Nucleus accumbens (tissue), 56 donors: ENCODE measurements at regions not wholly inside any gene's neighbourhood (a gene's known extent, or its start where the extent isn't known, plus 50 kb on each side); places are given as distances from the start of the nearest gene placed in this dataset.
"Not testable (repeated sequence)": the region's sequence is repeated elsewhere in the genome, so short reads cannot be mapped to it uniquely, and the experiment has no call there.

ENCODE experiments used
- DNase-seq, 56 donors: peaks; one replicate each; lab custom pipeline; 2025; lab: John Stamatoyannopoulos, UW

DNA sequence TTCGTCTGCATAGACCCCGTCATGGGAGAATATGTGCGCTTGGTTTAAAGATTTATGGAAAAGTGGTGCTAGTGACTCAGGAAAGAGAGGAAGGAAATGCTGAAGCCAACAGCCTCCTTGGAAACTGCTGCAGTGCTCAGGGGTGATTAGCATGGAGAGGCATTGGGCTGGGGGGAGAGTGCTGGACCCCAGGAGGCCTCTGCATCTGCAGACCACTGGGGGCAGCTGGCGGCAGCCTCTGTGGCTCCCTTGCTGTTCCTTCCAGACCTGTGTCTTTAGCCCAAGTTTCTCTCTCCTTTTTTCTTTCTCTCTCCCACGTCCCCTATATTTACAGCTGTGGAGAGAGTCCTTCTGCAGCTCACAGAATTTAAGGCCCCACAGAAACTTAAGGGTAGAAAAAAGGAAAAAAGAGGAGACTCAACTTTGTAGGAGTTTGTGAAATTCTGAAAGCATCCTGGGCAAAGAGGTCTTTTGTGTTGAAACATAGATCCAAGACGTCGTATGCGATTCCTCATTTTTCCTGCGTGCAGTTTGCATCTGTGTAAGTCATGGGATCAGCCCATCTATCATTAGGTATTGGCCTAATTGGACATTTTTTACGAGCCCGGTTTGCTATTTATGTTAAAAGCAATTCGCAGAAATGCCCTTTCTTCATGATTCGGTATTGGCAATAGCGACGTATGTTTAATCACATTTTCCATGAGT, 116.2 kb upstream of the ZNF536 start:
- DNase-seq: no peak

DNA sequence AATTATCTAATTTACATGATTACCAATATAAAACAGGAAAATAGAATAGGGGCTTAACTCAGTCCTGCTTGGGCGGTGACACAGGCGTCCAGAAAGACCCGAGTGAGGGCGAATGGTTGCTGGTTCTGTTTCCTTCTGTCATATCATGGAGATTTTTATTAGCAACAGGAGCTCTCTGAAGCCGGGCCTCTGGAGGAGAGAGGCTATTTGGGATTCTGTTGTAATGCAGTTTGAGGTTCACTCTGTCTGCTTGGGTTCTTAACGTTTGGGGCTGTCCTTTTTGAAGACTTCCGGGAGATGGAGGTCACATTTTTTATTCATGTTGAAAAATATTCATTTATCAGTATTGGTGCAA, 115.7 kb upstream of the ZNF536 start:
- DNase-seq: no peak

DNA sequence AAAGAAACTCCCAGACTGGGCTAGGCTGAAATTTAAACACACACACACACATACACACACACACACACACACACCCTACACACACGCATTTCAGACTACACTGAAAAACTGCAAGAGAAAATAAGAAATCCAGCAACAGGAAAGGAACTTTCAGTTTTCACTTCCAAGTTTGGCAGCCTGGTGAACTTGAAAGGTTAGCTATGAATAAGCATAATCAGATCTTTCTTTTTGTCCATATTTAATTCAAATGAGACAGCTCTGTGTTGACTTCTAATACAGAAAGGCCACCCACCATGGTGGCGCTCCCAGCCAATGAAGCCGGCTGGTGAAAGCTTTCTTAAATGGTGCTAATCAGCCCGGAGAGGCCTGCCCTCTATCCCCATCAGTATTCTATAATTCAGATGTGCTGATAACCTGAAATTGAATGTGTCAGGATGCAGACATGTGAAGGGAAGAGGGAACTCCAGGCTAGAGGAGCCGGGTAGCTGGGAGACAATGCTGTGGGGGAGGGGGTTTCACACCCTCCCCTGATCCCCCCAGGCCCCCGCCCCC, 108.3 kb upstream of the ZNF536 start:
- no peak for DNase-seq

DNA sequence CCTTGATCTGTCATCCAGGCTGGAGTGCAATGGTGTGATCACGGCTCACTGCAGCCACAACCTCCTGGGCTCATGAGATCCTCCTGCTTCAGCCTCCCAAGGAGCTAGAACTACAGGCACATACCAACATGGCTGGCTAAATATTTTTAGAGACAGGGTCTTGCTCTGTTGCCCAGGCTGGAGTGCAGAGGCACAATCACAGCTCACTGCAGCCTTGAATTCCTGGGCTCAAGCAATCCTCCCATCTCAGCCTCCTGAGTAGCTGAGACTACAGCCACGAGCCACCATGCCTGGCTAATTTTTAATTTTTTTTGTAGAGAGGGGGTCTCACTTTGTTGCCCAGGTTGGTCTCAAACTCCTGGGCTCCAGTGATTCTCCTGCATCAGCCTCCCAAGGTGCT, 106.3 kb upstream of the ZNF536 start:
- not testable (repeated sequence) for DNase-seq

DNA sequence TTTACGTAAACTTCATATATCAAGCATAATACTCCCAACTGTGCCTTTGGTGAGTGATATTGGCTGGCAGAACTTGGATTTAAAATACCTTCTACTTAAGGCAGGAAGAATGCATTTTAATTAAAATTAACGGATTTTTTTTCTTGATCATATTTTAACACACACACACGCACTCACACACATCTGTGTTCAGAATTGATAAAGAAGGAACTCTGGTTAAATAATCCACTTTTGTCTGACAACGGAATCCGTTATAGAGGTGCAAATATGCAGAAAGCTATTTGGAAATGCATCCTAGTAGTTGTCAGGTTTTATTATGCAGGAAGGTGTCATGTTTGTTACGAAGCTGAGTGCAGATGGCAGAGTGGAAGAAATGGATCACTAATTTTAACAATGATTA, 105.5 kb upstream of the ZNF536 start:
- no peak for DNase-seq

DNA sequence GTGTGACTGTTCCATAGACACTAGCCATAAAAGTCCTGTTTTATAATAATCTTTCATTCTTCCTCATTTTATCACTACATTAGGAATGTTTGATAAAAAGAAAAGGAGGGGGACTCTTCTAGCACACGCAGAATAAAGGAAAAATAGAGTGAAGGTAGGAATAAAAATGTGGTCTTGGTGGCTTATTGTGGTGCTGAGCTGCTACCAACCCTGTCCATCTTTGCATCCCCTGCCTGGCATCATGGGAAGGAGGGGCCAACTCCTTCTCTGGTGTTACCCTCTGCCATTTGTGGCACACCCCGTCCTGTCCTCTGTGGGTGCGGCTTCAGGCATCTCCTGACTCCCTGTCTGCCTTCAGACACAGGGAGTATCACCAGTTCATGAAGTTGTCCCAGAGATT, 104.9 kb upstream of the ZNF536 start:
- no peak for DNase-seq

DNA sequence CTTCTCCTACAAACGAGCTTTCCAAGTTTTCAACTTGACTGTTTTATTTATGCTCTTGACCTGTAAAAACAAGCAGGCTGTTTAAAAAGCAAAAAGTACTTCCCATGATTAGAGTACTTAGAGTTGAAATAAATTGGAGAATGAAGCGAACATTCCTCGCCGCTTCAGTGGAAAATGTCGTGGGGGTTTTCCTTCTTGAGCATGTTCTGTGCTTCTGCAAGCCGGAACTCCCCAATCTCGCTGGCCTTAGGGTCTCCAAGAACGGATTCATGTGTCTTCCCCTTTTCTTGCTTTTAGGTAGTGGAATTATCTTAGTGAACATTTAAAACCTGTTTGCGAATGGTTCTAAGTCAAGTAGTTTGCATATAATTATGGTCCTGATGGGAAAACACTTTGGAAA, 103.6 kb upstream of the ZNF536 start:
- DNase-seq: no peak

DNA sequence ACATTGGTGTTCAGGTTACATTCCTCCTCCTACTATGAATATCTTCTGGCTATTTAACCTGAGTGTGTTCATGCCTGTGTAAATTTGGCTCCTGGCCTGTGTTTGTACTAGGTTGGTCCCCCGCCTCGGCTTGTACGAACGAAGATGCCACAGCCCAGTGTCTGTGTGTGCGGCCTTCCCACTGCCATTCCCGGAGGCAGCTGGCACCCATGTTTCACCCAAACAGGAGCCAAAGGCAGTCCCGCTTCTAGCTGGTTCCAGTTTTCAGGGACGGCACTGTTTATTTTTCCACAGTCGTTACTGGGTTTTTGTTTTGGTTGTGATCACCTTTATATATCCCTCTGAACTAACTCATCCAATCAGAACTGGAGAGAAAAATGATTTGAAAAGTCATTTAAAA, 102.5 kb upstream of the ZNF536 start:
- DNase-seq: no peak

DNA sequence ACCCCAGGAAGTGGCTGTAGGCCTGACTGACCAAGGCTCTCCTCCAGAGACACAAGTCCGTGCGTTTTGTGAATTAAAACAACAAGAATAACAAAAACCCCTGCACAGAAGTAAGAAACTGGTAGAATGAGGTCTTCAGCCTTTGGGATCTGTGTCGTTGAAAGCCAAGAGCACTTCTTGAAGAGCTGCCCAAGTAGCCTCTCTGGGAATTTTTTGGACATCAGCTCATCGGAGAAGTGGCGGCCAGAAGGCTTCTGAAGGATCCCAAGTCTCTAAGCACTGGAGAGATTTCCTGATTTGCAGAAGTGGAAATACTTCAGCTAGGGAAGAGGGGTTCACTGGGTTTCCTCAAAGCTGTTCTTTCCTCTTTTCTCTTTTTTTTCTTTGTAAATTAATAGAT, 100.4 kb upstream of the ZNF536 start:
- no peak for DNase-seq

DNA sequence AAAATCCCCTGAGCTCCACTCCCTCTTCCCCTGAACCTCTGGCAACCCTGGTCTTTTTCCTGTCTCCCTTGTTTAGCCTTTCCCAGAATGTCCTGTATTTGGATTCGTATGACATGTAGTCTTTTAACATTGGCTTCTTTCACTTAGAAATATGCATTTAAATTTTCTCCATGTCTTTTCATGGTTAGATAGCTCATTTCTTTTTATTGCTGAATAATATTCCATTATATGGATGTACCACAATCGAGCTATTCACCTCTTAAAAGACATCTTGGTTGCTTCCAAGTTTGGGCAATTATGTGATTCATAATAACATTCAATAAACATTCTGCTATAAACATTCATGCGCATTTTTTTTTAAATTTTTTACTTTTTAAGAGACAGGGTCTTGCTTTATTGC, 99.6 kb upstream of the ZNF536 start:
- no peak for DNase-seq

DNA sequence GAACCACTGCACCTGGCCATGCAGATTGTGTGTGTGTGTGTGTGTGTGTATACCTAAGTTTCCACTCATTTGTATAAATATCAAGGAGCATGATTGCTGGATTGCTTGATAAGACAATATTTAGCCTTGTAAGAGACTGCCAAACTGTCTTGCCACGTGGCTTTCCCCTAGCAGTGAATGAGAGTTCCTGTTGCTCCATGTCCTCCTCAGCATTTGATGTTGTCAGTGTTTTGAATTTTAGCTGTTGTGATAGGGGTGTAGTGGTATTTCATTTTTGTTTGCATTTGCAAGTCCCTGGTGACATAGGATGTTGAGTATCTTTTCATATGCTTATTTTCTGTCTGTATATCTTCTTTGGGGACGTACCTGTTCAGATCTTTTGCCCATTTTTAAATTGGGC, 99.0 kb upstream of the ZNF536 start:
- no peak for DNase-seq

DNA sequence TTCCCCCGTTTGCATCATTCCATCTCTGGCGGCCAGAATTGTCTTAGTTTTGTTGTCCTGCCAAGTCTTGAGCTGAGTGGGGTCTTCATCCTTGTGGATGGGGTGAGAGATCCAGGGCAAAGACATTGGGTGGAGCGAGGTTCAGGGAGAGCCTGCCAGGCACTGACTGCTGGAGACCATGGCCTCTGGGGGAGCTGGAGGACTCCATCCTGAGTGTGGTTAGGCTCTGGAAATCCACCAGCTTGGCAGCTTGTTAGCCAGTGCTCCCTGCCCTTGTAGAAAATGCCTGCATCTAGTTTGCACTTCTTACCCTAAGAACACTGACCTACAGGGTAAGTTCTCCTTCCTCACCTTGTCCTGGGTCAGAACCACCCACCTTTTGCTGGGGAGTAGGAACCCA, 97.2 kb upstream of the ZNF536 start:
- peak in 3 of 56 donors; percentile 14 to 20 (median 16) for DNase-seq

DNA sequence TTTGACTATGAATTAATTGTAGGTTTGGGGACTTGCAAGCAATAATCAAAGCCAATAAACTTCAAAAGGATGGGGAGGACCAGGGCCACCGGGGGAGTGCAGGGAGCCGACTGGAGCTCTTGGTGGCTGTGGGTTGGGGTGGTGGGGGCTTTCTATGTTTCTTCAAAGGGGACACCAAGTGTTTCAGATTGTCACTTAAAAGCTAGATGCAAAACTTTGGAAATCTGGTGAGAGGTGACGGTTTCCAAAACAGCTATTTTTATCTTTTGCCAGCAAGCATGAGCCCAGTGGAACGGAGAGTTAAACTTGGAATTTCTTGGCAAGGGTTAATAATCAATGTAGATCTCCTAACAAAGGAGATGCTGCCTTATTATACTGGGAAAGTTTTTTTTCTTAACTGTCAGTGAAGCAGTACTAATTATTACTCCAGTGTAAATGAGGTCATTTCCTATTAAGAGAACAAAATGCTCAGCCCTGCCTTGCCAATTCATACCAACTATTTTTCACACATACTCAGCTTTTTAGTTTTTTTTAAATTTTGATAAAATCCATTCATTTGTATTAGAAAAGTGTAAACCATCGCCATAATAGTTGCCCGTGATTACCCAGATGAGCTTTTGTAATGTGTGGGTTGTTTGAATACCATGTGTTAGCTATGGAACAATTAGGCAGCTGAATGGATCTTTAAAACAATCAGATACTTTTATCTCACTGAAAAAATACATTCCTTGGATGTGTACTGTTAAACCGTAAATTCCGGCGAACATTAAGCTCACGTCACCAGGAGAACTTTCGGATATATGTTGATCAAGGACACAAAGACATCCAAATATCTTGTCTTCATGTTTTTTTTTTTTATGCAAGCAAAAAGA, 95.9 kb upstream of the ZNF536 start:
- no peak for DNase-seq

DNA sequence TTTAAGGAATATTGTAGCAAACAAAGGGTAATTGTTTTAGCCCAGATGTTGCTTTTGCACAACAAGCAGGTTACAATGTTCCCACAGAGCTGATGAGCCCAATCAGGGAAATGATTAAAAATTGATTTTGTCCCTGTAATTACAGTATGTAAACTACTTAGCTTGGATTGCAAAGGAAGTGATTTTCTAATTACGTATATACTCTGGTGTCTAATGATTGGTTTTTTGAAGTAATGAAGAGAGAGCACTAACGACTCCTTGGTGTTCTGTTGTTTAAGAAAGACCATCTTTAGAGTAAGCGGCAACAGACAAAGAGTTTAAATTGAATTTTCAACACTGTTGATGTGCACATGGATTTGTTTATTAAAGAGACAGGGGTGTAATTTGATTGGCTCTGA, 95.3 kb upstream of the ZNF536 start:
- no peak for DNase-seq

DNA sequence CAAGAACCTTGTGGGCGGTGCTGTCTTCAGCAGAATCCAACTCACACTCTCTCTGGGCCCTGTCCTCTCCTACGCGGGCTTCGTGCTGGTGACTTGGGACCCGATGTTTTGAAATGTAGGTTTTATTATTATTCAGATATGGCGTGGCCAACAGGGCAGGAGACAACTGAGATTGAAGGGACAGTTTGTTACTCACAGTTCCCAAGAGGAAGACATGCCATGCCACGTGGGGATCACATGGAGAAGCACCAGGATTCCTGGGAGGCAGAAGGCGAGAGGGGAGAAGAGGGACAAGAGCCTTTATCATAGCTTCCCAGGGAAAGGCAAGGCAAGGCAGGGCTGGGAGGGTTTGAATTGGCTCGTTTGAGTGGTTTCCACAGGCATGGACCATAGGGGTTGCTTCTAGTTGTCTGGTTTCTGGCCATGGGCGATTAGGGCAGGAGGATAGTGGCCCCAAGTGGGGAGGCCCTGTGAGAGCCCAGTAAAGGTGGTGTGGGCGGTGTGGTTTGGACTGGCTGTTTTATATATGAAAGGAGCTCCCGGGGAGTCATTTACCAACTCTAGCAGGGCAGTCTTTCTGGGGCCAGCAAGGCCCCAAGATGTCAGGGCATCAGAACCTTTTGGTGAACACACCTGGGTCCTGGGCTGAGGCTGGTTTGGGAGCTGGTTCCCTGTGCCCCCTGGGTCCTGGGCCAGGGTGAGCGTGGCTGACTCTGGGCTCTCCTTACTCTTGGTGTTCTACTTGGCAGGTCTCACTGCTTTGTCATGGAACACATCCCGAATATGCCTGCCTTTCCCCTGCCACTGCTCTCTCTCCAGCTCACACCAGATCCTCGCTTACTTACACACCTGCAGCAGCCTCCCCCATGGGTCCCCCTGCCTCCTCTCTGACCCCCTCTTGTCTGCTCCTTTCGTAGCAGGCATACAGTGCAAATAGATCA, 94.0 kb upstream of the ZNF536 start:
- DNase-seq: no peak

DNA sequence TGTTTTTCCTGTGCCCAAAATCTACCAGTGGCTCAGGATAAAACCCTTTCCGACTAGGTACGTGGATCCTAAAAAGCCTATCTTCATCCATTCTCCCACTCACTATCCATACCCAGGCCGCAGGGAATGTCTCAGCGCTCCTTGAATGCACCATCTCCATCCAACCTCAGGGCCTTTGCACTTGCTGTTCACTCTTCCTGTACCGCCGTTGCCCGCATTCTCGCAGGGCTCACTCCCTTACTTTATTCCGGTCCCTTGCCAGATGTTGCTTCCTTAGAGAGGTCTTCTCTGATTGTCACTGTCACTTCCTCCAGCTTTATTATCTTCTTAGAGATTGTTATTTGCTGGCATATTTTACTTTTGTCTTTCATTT, 93.3 kb upstream of the ZNF536 start:
- no peak for DNase-seq

DNA sequence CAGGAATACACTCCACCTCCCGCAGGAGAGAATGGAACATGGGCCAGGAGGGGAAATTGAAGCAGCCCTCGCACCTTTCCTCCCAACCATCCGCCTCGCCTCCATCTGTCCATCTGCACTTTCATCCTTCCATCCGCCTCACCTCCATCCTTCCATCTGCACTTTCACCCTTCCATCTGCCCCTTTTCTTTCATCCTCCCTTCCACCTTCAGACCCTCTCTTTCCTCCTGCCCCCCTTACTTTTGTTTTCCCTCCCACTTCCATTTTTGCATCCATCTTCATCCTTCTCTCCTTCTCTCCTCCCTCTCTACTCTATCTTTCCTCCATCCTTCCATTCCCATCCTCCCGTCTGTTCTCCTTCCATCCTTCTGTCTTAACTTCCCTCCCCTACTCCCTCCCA, 92.2 kb upstream of the ZNF536 start:
- DNase-seq: no peak

DNA sequence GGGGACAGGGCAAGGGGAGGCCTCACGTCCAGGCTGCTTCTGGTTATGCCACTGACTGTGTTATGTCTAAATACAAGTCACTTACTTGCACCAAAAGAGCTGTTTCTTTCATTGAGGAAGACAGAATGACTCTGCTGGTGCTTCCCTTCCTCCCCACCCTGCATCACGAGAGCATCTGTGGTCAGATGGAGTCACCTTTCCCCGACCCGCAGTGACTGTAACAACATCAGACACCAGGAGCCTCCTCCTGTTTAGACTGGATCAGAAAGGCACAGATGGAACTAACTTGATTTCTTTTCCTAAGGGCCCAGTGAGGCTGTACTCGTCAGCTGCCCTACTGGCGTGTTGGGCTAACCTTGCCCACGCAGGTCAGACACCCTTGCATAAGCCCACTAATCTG, 90.3 kb upstream of the ZNF536 start:
- DNase-seq: no peak

DNA sequence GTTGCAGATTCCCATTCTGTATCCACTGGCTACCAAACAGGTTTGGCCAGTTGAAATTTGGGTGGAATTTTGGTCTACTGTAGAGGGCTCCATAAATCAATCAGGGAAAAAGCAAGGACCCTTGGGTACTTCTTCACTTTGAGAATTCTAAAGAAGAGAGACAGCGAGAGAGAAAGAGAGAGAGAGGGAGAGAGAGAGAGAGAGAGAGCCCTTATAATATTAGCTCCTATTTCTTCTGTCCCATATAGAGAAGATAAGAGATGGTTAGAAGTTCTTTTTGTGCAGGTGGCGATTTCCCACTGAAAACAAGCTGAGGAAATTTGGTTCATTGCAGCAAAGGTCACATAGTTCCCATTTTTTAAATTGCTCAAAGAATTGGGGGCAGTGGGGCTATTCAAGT, 88.6 kb upstream of the ZNF536 start:
- DNase-seq: no peak

DNA sequence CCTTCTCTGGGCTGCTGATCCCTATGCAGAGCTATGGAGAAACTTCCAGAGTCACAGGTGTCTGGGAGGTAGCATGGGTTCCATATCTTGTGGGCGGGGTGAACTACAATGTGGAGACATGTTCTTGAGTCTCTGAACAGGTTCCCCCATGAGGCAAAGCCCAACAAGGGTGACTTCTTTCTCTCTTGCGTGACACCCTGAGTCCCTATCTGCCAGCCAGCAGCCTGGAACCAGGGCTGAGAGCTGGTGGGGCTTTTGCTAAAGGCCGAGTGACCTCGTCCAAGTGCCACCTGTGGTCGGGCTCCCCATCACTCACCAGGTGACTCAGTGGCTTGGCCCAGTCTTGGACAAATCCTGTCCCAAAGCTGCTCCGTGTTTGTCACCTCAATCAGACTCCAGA, 88.0 kb upstream of the ZNF536 start:
- DNase-seq: no peak

DNA sequence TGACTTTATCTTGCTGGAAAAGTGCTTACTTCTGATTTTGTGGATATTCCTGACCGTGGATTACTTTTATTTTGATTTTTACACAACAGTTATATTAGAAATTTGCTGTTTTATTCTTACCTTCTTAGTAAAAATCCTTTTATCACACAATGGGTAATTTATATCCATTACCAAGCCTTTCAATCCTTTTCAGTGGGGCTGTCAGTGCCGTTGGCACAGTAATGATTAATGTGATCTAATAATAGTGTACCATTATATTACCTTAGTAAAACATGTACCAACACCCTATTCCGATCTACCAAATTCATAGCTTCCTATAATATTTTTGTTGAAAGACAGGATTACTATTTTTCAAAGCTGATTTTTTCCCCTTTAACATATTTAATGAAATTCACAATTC, 87.3 kb upstream of the ZNF536 start:
- no peak for DNase-seq
